GM18498 (cell line): ENCODE measurements at regions not wholly inside any gene's neighbourhood (a gene's known extent, or its start where the extent isn't known, plus 50 kb on each side); places are given as distances from the start of the nearest gene placed in this dataset.

Experiments
- ATAC-seq: cut with Tn5 transposase; IDR thresholded peaks from one replicate; pipeline ENCODE4 v1.9.1; 2021; ENCODE audit warnings: mild to moderate bottlenecking, moderate library complexity; ENCODE audit not compliant: unreplicated experiment

- ATAC-seq, result no peak
Observed at GRCh38 chr5:171600741-171601265, 181.4 kb downstream of the FGF18 start.

- no peak for ATAC-seq
Observed at GRCh38 chr5:171601266-171601881, 181.9 kb downstream of the FGF18 start.

- no peak for ATAC-seq
Observed at GRCh38 chr5:171603591-171603990, 182.0 kb upstream of the SMIM23 start.

GRCh38 chr5:171604195-171604594 lies 181.4 kb upstream of the SMIM23 start:
- no peak for ATAC-seq

- no peak for ATAC-seq
Observed at GRCh38 chr5:171606414-171607024, 179.1 kb upstream of the SMIM23 start.

- ATAC-seq, result no peak
Observed at GRCh38 chr5:171607863-171608262, 177.8 kb upstream of the SMIM23 start.

GRCh38 chr5:171609806-171610452 lies 175.7 kb upstream of the SMIM23 start:
- no peak for ATAC-seq

GRCh38 chr5:171610686-171611085 lies 174.9 kb upstream of the SMIM23 start:
- no peak for ATAC-seq

- ATAC-seq, result no peak
Observed at GRCh38 chr5:171612749-171613148, 172.9 kb upstream of the SMIM23 start.

GRCh38 chr5:171614511-171614910 lies 171.1 kb upstream of the SMIM23 start:
- ATAC-seq, result no peak

GRCh38 chr5:171614971-171615653 lies 170.5 kb upstream of the SMIM23 start:
- ATAC-seq, result no peak

GRCh38 chr5:171615705-171616640 lies 169.6 kb upstream of the SMIM23 start:
- ATAC-seq, result no peak

GRCh38 chr5:171617266-171617665 lies 168.4 kb upstream of the SMIM23 start:
- ATAC-seq, result no peak

GRCh38 chr5:171617817-171618591 lies 167.6 kb upstream of the SMIM23 start:
- ATAC-seq, result no peak

- no peak for ATAC-seq
Observed at GRCh38 chr5:171619196-171619595, 166.4 kb upstream of the SMIM23 start.

GRCh38 chr5:171619744-171620143 lies 165.9 kb upstream of the SMIM23 start:
- no peak for ATAC-seq

- no peak for ATAC-seq
Observed at GRCh38 chr5:171622010-171622409, 163.6 kb upstream of the SMIM23 start.

GRCh38 chr5:171623107-171623506 lies 162.5 kb upstream of the SMIM23 start:
- ATAC-seq, result no peak

GRCh38 chr5:171623551-171624097 lies 162.0 kb upstream of the SMIM23 start:
- ATAC-seq, result no peak
